ENCODE measurements at regions not wholly inside any gene's neighbourhood (a gene's known extent, or its start where the extent isn't known, plus 50 kb on each side); places are given as distances from the start of the nearest gene placed in this dataset.

GRCh38 chr9:21656776-21657674 is 145.4 kb upstream of the MTAP start:
- TF ChIP-seq CTCF (IDR thresholded peaks at IDR 0.05) (no peak), EZH2phosphoT487 (IDR thresholded peaks at IDR 0.05) (no peak), EZH2 (IDR thresholded peaks at IDR 0.05) (no peak)
